Stomach smooth muscle (tissue), 2 donors: ENCODE measurements at regions not wholly inside any gene's neighbourhood (a gene's known extent, or its start where the extent isn't known, plus 50 kb on each side); places are given as distances from the start of the nearest gene placed in this dataset.

Experiments used
- H3K27ac ChIP-seq: one replicate; pipeline ENCODE4 v1.7.0; 2013; ENCODE audit warnings: mild to moderate bottlenecking, low read length, inconsistent platforms
- H3K27me3 ChIP-seq, 2 donors: one replicate each; pipeline ENCODE4 v1.7.0; 2013; ENCODE audit warnings: low read length in 2 of 2; ENCODE audit not compliant: insufficient read depth in 2 of 2, control insufficient read depth in 1 of 2
- H3K36me3 ChIP-seq, 2 donors: one replicate each; pipeline ENCODE4 v1.7.0; 2013; ENCODE audit warnings: low read length in 2 of 2; ENCODE audit not compliant: control insufficient read depth in 2 of 2, insufficient read depth in 2 of 2
- H3K4me1 ChIP-seq: one replicate; pipeline ENCODE4 v1.7.0; 2013; ENCODE audit warnings: low read length; ENCODE audit not compliant: control insufficient read depth, insufficient read depth
- H3K4me3 ChIP-seq, 2 donors: one replicate each; pipeline ENCODE4 v1.7.0; 2013; ENCODE audit warnings: low read length in 2 of 2
- H3K9ac ChIP-seq, 2 donors: one replicate each; pipeline ENCODE4 v1.7.0; 2013; ENCODE audit warnings: low read length in 2 of 2, mild to moderate bottlenecking in 1 of 2
- H3K9me3 ChIP-seq, 2 donors: one replicate each; pipeline ENCODE4 v1.7.0; 2013; ENCODE audit warnings: low read length in 2 of 2; ENCODE audit not compliant: control insufficient read depth in 2 of 2
- donor health status: healthy.
- donor health status: Pancreatic carcinoma.

GRCh38 chr7:22066522-22066921, 120.8 kb upstream of the CDCA7L start:
- no peaks in the 10 kb centered on the region for H3K9me3 ChIP-seq
- no peaks in the 10 kb centered on the region for H3K27me3 ChIP-seq
- no peak overlapping the region for H3K27ac ChIP-seq
- no peaks in the 10 kb centered on the region for H3K36me3 ChIP-seq
- no peaks in the 10 kb centered on the region for H3K4me1 ChIP-seq
- no peak overlapping the region for H3K4me3 ChIP-seq
- H3K9ac ChIP-seq, result no peak overlapping the region

DNA sequence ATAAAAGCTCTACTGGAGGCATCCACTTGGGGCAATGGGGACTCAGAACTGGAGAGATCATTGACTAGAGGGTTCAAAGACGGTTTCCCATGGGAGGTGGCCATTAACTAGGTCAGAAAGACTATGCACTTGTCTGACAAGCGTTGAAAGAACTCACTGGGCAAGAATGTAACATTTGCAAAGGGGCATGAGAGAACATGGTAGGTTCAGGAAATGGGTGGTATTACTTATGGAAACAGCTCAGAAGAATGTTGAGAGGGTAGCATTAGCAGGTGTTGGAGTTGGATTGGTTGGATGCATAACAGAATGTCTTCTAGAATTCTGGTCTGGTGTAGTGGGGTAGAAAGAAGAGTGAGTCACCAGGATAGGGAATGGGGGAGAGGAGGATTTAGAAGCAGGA, 119.1 kb upstream of the CDCA7L start:
- H3K27me3 ChIP-seq, result no peaks in the 10 kb centered on the region
- H3K9ac ChIP-seq, result no peak overlapping the region
- no peaks in the 10 kb centered on the region for H3K9me3 ChIP-seq
- no peaks in the 10 kb centered on the region for H3K4me1 ChIP-seq
- no peaks in the 10 kb centered on the region for H3K36me3 ChIP-seq
- H3K4me3 ChIP-seq, result no peak overlapping the region
- H3K27ac ChIP-seq, result no peak overlapping the region

- no peaks in the 10 kb centered on the region for H3K27me3 ChIP-seq
- no peaks in the 10 kb centered on the region for H3K36me3 ChIP-seq
- H3K4me1 ChIP-seq, result no peaks in the 10 kb centered on the region
- no peaks in the 10 kb centered on the region for H3K9me3 ChIP-seq
- no peak overlapping the region for H3K4me3 ChIP-seq
- H3K9ac ChIP-seq, result no peak overlapping the region
- no peak overlapping the region for H3K27ac ChIP-seq
Observed at GRCh38 chr7:22061775-22062174, 116.1 kb upstream of the CDCA7L start.

- no peaks in the 10 kb centered on the region for H3K27me3 ChIP-seq
- no peak overlapping the region for H3K4me3 ChIP-seq
Observed at GRCh38 chr7:22060863-22061262, 115.2 kb upstream of the CDCA7L start.

GRCh38 chr7:22060197-22060596, 114.5 kb upstream of the CDCA7L start:
- Histone ChIP-seq H3K4me1 (no peaks in the 10 kb centered on the region), H3K27ac (no peak overlapping the region), H3K27me3 (no peaks in the 10 kb centered on the region), H3K9me3 (no peaks in the 10 kb centered on the region), H3K9ac (no peak overlapping the region), H3K4me3 (no peak overlapping the region), H3K36me3 (no peaks in the 10 kb centered on the region)

More at GRCh38 chr7:22060863-22061262, 115.2 kb upstream of the CDCA7L start:
- no peaks in the 10 kb centered on the region for H3K9me3 ChIP-seq
- H3K27ac ChIP-seq, result no peak overlapping the region
- H3K4me1 ChIP-seq, result no peaks in the 10 kb centered on the region
- no peak overlapping the region for H3K9ac ChIP-seq
- H3K36me3 ChIP-seq, result no peaks in the 10 kb centered on the region

- H3K27ac ChIP-seq, result no peak overlapping the region
- no peak overlapping the region for H3K9ac ChIP-seq
- H3K4me3 ChIP-seq, result no peak overlapping the region
- no peaks in the 10 kb centered on the region for H3K27me3 ChIP-seq
- H3K36me3 ChIP-seq, result no peaks in the 10 kb centered on the region
- H3K4me1 ChIP-seq, result no peaks in the 10 kb centered on the region
- H3K9me3 ChIP-seq, result no peaks in the 10 kb centered on the region
Observed at GRCh38 chr7:22055226-22055625, 109.5 kb upstream of the CDCA7L start.

- Histone ChIP-seq H3K36me3 (no peaks in the 10 kb centered on the region), H3K27ac (no peak overlapping the region), H3K27me3 (no peaks in the 10 kb centered on the region), H3K4me3 (no peak overlapping the region), H3K9ac (no peak overlapping the region), H3K9me3 (no peaks in the 10 kb centered on the region), H3K4me1 (no peaks in the 10 kb centered on the region)
Observed at GRCh38 chr7:22052674-22053365, 107.1 kb upstream of the CDCA7L start.

- no peak overlapping the region for H3K4me3 ChIP-seq
Observed at GRCh38 chr7:22051886-22052673, 106.4 kb upstream of the CDCA7L start.

DNA sequence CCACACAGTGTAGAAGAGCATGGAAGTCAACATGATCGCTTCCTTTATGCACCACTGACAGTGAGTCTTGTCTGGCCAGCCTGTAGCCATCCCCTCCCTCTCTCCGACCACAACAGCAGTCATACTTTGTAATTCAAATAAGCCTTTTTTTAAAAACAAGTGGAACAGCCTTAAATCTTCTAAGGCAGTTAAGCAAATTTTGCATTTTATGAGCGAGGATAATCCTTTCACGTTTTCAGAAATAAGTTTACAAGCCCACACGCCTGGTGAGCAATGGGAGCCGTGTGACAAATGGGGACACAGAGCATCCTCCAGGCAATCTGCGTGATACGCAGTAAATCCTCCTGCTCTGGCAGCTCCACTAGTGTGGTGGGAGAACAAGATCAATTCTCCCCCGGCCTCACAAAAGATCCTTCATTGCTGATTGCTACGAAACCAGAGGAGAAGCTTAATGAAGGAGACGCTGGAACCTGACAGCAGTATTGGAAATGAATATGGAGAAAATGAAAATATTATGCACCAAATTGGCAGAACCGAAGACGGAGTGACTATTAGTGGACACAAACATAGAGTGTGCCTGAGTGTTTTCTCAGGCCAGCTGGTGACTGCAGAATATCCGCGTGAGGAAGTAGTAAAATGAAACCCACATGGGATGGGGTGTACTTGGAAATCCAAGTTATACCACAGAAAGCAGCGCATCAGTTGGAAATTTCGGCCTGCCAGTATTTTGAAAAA, 104.2 kb upstream of the CDCA7L start:
- H3K27ac ChIP-seq, result no peak overlapping the region
- H3K4me1 ChIP-seq, result no peaks in the 10 kb centered on the region
- H3K9ac ChIP-seq, result no peak overlapping the region
- H3K27me3 ChIP-seq, result no peaks in the 10 kb centered on the region
- H3K36me3 ChIP-seq, result no peaks in the 10 kb centered on the region
- H3K9me3 ChIP-seq, result no peaks in the 10 kb centered on the region
- no peak overlapping the region for H3K4me3 ChIP-seq

More at GRCh38 chr7:22051886-22052673, 106.4 kb upstream of the CDCA7L start:
- Histone ChIP-seq H3K4me1 (no peaks in the 10 kb centered on the region), H3K27me3 (no peaks in the 10 kb centered on the region), H3K9me3 (no peaks in the 10 kb centered on the region), H3K9ac (no peak overlapping the region), H3K36me3 (no peaks in the 10 kb centered on the region), H3K27ac (no peak overlapping the region)

DNA sequence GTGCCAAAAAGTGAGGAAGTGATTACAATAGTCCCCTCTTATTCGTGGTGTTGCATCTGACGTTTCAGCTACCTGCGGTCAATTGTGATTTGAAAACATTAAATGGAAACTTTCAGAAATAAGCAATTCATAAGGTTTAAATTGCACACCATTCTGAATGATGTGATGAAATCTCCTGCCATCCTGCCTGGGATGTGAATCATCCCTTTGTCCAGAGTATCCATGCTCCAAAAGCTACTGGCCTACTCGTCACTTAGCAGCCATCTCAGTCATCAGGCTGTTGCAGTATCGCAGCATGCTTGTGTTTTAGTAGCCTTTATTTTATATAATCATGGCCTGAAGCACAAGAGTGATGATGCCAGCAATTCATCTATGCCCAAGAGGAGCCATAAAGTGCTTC, 97.7 kb upstream of the CDCA7L start:
- H3K4me1 ChIP-seq, result no peaks in the 10 kb centered on the region
- no peaks in the 10 kb centered on the region for H3K36me3 ChIP-seq
- H3K9me3 ChIP-seq, result peaks cover 0 to 3% of the 10 kb centered on the region in 2 donors
- H3K27me3 ChIP-seq, result no peaks in the 10 kb centered on the region
- no peak overlapping the region for H3K4me3 ChIP-seq
- no peak overlapping the region for H3K27ac ChIP-seq
- no peak overlapping the region for H3K9ac ChIP-seq
